ENCODE measurements at regions not wholly inside any gene's neighbourhood (a gene's known extent, or its start where the extent isn't known, plus 50 kb on each side); places are given as distances from the start of the nearest gene placed in this dataset.
"Not testable (repeated sequence)": the region's sequence is repeated elsewhere in the genome, so short reads cannot be mapped to it uniquely, and the experiment has no call there.

GRCh38 chr4:24364852-24365251 is 219.5 kb downstream of the DHX15 start:
- no peaks in the 10 kb centered on the region for H3K27me3 ChIP-seq (ENCODE audit: insufficient read depth, poor library complexity, severe bottlenecking)
- no peak overlapping the region for H3K4me3 ChIP-seq (replicated peaks; ENCODE audit: insufficient read depth, low read length)
- no peak overlapping the region for H3K27ac ChIP-seq (replicated peaks)
- TF ChIP-seq SPI1 (IDR thresholded peaks at IDR 0.05; ENCODE audit: borderline replicate concordance, low read depth) (no peak), REST (IDR thresholded peaks at IDR 0.05; ENCODE audit: insufficient replicate concordance, low read depth) (no peak), POLR2AphosphoS5 (IDR thresholded peaks at IDR 0.05; ENCODE audit: low read depth) (no peak)
- no peak for DNase-seq (ENCODE audit: low read depth in 1 of 2, low spot score in 1 of 2)

- Histone ChIP-seq H3K4me3 (replicated peaks; ENCODE audit: insufficient read depth, low read length) (no peak overlapping the region), H3K27me3 (ENCODE audit: insufficient read depth, poor library complexity, severe bottlenecking) (no peaks in the 10 kb centered on the region), H3K27ac (replicated peaks) (no peak overlapping the region)
- no peak for DNase-seq (ENCODE audit: low read depth in 1 of 2, low spot score in 1 of 2)
- TF ChIP-seq GABPA (IDR thresholded peaks at IDR 0.05; ENCODE audit: low read depth): no peak
- TF ChIP-seq POLR2AphosphoS5 (IDR thresholded peaks at IDR 0.05; ENCODE audit: low read depth): no peak
- TF ChIP-seq REST (IDR thresholded peaks at IDR 0.05; ENCODE audit: insufficient replicate concordance, low read depth): no peak
- TF ChIP-seq CTCF (IDR thresholded peaks at IDR 0.05; ENCODE audit: insufficient read depth, low read length): no peak
- TF ChIP-seq SPI1 (IDR thresholded peaks at IDR 0.05; ENCODE audit: borderline replicate concordance, low read depth): no peak
Observed at GRCh38 chr4:24364249-24364648, 220.1 kb downstream of the DHX15 start.

GRCh38 chr4:24363751-24364150 is 220.6 kb downstream of the DHX15 start:
- DNase-seq (ENCODE audit: low read depth in 1 of 2, low spot score in 1 of 2): no peak
- no peak for TF ChIP-seq POLR2AphosphoS5 (IDR thresholded peaks at IDR 0.05; ENCODE audit: low read depth)
- no peak for TF ChIP-seq GABPA (IDR thresholded peaks at IDR 0.05; ENCODE audit: low read depth)
- no peak for TF ChIP-seq CTCF (IDR thresholded peaks at IDR 0.05; ENCODE audit: insufficient read depth, low read length)
- TF ChIP-seq SPI1 (IDR thresholded peaks at IDR 0.05; ENCODE audit: borderline replicate concordance, low read depth): no peak
- no peak for TF ChIP-seq REST (IDR thresholded peaks at IDR 0.05; ENCODE audit: insufficient replicate concordance, low read depth)
- H3K27me3 ChIP-seq (ENCODE audit: insufficient read depth, poor library complexity, severe bottlenecking): no peaks in the 10 kb centered on the region
- H3K27ac ChIP-seq (replicated peaks): no peak overlapping the region
- H3K4me3 ChIP-seq (replicated peaks; ENCODE audit: insufficient read depth, low read length): no peak overlapping the region

- TF ChIP-seq CTCF (IDR thresholded peaks at IDR 0.05; ENCODE audit: insufficient read depth, low read length) (no peak), SPI1 (IDR thresholded peaks at IDR 0.05; ENCODE audit: borderline replicate concordance, low read depth) (no peak), POLR2AphosphoS5 (IDR thresholded peaks at IDR 0.05; ENCODE audit: low read depth) (no peak), GABPA (IDR thresholded peaks at IDR 0.05; ENCODE audit: low read depth) (no peak)
- H3K4me3 ChIP-seq (replicated peaks; ENCODE audit: insufficient read depth, low read length): no peak overlapping the region
- H3K27ac ChIP-seq (replicated peaks): no peak overlapping the region
- no peak for DNase-seq (ENCODE audit: low read depth in 1 of 2, low spot score in 1 of 2)
- no peaks in the 10 kb centered on the region for H3K27me3 ChIP-seq (ENCODE audit: insufficient read depth, poor library complexity, severe bottlenecking)
Observed at GRCh38 chr4:24352112-24352511, 232.2 kb downstream of the DHX15 start.

- DNase-seq (ENCODE audit: low read depth in 1 of 2, low spot score in 1 of 2); H3K27ac ChIP-seq (replicated peaks); H3K27me3 ChIP-seq (ENCODE audit: insufficient read depth, poor library complexity, severe bottlenecking); H3K4me3 ChIP-seq (replicated peaks; ENCODE audit: insufficient read depth, low read length): not testable (repeated sequence)
Observed at GRCh38 chr4:24349168-24349996, 235.0 kb downstream of the DHX15 start.

Measured in HL-60 (cell line).